ENCODE measurements at regions not wholly inside any gene's neighbourhood (a gene's known extent, or its start where the extent isn't known, plus 50 kb on each side); places are given as distances from the start of the nearest gene placed in this dataset.
"Not testable (repeated sequence)": the region's sequence is repeated elsewhere in the genome, so short reads cannot be mapped to it uniquely, and the experiment has no call there.

DNA sequence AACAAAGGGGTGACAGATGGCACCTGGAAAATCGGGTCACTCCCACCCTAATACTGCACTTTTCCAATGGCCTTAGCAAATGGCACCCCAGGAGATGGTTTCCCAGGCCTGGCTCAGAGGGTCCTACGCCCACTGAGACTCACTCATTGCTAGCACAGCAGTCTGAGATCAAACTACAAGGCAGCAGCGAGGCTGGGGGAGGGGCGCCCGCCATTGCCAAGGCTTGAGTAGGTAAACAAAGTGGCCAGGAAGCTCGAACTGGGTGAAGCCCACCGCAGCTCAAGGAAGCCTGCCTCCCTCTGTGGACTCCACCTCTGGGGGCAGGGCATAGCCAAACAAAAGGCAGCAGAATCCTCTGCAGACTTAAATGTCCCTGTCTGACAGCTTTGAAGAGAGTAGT lies 467.2 kb downstream of the EPHA7 start:
- DNase-seq (ENCODE audit: low spot score) = not testable (repeated sequence)

DNA sequence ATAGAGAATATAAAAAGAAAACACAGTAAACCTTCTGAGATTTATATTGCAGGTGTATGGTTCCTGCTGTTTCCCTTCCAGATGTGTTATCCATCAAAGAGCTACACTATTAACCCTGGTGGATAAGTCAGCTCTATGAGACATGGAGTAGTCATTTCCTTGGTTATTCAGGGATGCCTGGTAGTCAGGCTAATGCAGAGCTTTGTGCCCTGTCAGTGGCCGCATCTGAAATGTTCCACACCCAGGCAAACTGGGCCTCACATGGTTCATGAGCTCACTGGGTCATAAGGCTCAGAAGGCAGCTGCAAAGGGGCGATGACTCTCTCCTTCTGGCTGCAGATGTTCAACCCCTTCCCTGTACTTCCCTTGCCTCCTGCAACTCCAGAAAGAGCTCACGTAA lies 473.6 kb downstream of the EPHA7 start:
- no peak for DNase-seq (ENCODE audit: low spot score)

DNA sequence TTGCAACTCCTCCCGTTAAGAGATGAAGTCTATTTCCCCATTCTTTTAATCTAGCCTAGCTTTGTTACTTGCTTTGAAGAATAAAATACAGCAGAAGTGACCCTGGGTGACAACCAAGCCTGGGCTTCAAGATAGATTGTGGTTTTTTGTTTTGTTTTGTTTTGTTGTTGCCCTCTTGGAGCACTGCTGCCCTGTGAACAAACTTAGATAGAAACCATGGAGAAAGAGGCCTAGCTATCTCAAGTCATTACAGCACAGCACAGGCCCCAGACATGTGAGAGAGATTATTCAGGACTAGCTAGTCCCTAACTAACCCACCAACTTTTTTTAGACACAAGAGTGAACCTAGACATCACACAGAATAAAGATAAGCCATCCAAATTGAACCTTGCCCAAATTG lies 475.2 kb downstream of the EPHA7 start:
- no peak for DNase-seq (ENCODE audit: low spot score)

GRCh38 chr6:92942549-92942948 lies 476.8 kb downstream of the EPHA7 start:
- DNase-seq (ENCODE audit: low spot score) = no peak

DNA sequence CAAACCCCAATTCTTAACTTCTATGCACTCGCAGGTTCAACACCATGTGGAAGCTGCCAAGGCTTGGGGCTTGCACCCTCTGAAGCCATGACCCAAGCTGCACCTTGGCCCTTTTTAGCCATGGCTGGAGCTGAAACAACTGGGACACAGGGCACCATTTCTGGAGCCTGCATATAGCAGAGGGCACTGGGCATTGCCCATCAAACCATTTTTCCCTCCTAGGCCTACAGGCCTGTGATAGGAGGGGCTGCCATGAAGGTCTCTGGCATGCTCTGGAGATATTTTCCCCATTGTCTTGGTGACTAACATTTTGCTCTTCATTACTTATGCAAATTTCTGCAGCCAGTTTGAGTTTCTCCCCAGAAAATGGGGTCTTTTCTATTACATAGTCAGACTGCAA lies 484.7 kb downstream of the EPHA7 start:
- DNase-seq (ENCODE audit: low spot score) = no peak

GRCh38 chr6:92930171-92930570 lies 489.2 kb downstream of the EPHA7 start:
- no peak for DNase-seq (ENCODE audit: low spot score)

DNA sequence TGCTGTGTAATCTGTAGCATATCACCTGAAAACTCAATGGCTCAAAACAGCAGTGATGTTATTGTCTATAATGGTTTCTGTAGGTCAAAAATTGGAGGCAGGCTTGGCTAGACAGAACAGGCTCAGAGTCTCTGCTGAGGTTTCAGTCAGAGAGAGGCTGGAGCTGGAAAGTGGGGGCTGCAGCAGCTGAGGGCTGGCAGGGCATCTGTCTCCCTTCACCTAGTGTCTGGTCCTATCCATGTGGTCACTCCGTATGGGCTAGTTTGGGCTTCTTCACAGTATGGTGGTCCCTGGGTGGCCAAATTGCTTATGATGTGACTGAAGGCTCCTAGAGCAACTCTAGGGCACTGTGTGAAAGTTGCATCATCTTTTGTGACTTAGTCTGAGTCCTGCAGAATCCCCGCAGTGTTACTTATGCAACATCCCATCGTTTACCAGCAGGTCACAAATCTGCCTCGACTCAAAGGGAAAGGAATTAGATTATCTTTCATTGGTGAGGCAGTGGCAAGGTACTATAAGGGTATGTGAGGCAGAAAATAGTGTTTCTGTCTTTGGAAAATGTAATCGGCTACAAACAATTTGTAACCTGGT lies 497.0 kb downstream of the EPHA7 start:
- DNase-seq (ENCODE audit: low spot score) = no peak

DNA sequence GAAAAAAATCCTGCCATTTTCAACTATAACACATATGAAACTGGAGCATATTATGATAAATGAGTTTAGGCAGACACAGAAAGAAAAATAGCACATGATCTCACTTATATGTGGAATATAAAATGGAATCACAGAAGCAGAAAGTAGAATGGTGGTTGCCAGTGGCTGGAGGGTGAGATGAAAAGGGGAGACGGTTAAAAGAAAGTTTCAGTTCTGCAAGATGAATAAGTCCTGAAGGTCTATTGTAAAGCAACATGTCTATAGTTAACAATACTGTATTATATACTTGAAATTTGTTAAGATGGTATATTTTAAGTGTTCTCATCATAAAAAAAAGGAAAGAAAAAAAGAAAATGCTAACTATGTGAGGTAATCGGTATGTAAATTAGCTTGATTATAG lies 503.9 kb downstream of the EPHA7 start:
- DNase-seq (ENCODE audit: low spot score) = no peak

DNA sequence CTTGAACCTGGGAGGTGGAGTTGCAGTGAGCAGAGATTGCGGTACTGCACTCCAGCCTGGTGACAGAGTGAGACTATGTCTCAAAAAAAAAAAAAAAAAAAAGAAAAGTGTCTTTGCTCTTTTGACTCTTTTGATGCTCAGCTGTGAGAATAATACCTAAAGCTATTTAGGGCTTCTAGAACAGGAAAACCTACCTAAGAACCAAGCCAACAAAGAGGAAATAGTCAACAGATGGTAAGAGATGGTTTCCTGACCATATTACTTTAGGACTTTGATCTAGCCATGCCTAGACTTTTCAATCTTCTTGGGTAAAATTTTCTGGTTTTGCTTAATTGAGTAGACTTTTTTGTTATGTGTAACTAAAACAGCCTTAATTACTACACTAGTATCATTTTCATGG lies 508.1 kb downstream of the EPHA7 start:
- DNase-seq (ENCODE audit: low spot score) = no peak

DNA sequence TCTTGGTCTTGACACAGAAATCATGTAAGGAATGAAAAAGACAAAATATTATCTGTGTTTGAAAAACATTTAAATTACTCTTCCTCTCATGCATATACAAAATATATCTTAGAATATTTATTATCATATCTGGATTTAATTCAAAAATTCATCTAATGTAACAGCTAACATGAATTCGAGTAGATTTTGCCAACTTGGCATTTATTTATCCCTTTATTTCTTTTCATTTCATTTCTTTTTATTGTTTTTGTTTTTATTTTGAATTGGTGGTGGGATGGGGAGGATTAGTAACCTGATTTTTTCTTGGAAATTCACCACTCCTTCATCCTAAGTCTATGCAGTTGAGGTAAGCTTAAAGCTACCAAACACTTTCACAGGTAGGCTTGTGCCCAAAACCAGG lies 508.7 kb downstream of the EPHA7 start:
- no peak for DNase-seq (ENCODE audit: low spot score)

DNA sequence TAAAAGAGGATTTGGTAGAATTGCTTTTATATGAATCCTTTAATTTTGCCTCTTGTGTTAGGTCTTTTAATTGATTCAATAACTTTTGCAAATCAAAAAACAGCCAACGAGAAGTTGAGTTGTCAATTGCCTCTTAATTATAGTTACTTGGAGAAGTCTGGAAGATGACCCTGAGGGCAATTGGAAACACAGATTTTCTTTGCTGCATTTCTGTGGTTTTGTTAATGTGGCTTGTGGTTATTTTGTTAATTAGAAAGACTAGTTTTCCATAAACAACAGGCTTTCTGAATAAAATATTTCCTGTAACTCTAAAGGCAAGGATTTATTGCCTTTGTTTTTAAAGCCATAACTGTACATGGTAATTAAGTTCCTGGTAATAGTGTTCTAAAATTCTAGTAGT lies 513.0 kb downstream of the EPHA7 start:
- no peak for DNase-seq (ENCODE audit: low spot score)

GRCh38 chr6:92893741-92894140 lies 525.6 kb downstream of the EPHA7 start:
- DNase-seq (ENCODE audit: low spot score) = no peak

- no peak for DNase-seq (ENCODE audit: low spot score)
These were observed 526.7 kb downstream of the EPHA7 start for GRCh38 chr6:92892626-92893170.

DNA sequence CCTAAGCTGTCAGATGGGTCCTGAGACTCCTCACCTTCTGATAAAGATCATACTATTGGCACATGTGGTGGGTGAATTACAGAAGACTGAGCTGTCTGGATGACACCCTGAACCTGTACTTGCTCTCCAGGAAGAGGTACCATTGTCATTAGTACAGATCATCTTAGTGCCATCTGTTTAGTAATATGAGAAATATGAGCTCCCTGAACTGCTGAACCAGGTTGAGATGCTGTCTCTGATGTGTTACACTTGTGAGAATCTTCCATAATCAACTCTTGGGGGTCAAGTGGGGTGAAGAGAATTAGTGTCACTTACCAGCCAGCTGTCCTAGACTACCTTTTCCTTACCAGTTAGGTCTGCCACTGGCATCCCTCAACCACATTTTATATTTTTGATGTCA lies 531.0 kb downstream of the EPHA7 start:
- DNase-seq (ENCODE audit: low spot score) = no peak

GRCh38 chr6:92887871-92888270 lies 531.5 kb downstream of the EPHA7 start:
- no peak for DNase-seq (ENCODE audit: low spot score)

DNA sequence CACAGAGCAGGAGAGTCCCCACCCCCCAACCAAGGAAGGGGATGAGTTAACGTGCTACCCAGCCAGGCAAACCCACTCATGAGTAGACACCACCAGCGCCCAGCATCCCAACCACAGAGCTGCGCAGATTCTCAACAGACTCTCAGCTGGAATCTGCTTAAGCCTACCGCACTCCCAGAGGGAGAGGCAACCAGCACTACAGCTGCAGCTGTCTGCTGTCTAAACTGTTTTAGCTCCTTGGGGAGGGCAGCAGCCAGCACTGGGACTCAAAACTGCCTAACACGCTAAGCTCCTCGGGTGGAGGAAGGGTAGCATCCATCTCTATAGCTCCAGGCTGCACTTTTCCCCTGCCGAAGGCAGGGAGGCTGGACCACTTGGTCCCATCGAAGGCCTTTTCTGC lies 539.8 kb downstream of the EPHA7 start:
- no peak for DNase-seq (ENCODE audit: low spot score)

- DNase-seq (ENCODE audit: low spot score) = no peak
These were observed 554.3 kb downstream of the EPHA7 start for GRCh38 chr6:92864966-92865555.

- DNase-seq (ENCODE audit: low spot score) = no peak
These were observed 569.7 kb downstream of the EPHA7 start for GRCh38 chr6:92849636-92850035.

GRCh38 chr6:92848901-92849300 lies 570.5 kb downstream of the EPHA7 start:
- no peak for DNase-seq (ENCODE audit: low spot score)

DNA sequence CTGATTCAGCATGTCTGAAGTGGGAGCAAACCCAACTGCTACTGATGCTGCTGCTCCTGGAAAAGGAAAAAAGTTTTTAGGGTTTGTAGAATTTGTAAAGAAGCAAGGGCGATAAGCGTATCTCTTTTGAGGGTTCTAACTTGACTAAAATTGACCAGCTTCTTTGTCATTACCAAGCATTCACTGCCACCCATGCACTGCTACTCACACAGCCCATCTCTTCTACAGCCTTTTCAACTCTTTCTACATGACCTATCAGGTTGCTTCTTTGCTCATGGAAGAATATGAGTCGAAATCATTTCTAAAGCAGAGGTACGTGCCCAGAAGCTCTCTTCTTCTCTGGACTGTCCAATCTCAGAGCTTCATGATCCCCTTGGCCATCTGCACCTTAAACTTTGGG lies 570.9 kb downstream of the EPHA7 start:
- no peak for DNase-seq (ENCODE audit: low spot score)

DNA sequence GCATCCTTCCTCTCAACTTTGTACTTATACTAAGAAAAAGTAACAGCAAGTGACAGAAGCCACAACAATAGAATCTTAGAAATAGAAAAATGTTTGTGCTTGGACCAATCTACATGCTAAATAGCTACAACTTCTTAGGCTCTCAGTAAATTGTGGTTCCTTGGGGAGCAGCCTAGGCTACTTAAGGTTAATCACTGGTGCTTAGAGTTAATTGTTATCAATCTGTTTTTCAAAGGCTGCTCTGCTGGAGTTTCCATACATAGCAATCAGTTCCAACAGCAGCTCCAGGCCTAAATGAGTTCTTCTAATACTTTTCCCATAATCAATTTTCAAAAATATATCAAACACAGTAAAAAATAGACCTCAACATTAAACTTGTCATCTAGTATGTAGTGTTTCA lies 571.4 kb downstream of the EPHA7 start:
- DNase-seq (ENCODE audit: low spot score) = no peak

DNA sequence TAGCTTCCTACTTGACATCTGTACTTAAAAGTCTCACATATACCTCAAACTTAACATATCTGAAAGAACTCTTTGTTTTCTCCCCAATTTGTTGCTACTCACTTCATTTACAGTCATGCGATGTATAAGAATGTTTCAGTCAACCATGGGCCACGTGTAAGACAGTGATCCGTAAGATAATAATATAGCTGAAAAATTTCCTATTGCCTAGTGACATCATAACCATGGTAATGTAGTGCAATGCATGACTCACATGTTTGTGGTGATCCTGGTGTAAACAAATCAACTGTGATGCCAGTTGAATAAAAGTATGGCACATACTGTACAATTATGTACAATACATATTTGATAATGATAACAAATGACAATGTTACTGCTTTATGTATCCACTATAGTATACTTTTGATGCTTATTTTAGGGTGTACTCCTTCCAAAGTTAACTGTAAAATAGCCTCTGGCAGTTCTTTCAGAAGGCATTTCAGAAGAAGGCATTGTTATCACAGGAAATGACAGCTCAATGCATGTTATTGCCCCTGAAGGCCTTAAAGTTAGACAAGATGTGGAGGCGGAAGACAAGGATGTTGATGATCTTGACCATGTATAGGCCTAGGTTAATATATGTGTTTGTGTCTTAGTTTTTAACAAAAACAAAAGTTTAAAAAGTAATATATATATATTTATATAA lies 579.0 kb downstream of the EPHA7 start:
- DNase-seq (ENCODE audit: low spot score) = no peak

DNA sequence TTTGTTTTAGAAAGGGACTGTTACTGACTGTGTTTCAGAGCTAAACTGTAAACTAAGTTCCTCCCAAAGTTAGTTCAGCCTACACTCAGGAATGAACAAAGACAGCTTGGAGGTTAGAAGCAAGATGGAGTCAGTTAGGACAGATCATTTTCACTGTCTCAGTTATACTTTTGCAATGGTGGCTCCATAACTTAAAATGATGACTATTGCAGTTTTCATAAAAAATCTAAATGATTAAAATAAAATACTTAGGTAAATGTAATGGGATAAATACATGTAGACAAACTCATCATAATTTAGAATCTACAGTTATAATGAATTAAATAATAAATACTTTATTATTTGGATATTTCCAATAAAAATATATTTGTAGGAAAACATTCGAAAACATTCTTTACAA lies 590.6 kb downstream of the EPHA7 start:
- no peak for DNase-seq (ENCODE audit: low spot score)

GRCh38 chr6:92827104-92827503 lies 592.3 kb downstream of the EPHA7 start:
- DNase-seq (ENCODE audit: low spot score) = no peak

All from CD4-positive, alpha-beta T cell treated with Interleukin-6 at 100 ng/mL for 8 hours (primary cell).